ENCODE measurements at regions not wholly inside any gene's neighbourhood (a gene's known extent, or its start where the extent isn't known, plus 50 kb on each side); places are given as distances from the start of the nearest gene placed in this dataset.

- Histone ChIP-seq H3K79me2 (ENCODE audit: insufficient read depth, low read length) (no peaks in the 10 kb centered on the region), H3K4me3 (replicated peaks in 1 of 3; ENCODE audit: low read depth in 2 of 3, low read length in 3 of 3) (no peak overlapping the region), H3K4me2 (replicated peaks; ENCODE audit: extremely low read depth, low read length, poor library complexity, severe bottlenecking) (no peak overlapping the region), H4K20me1 (ENCODE audit: insufficient read depth, low read length) (no peaks in the 10 kb centered on the region), H3K4me1 (ENCODE audit: control insufficient read depth in 1 of 2, insufficient read depth in 2 of 2, low read length in 2 of 2) (no peaks in the 10 kb centered on the region), H3K9me3 (replicated peaks in 1 of 2; ENCODE audit: control insufficient read depth in 1 of 2, insufficient read depth in 1 of 2, low read length in 2 of 2) (no peaks in the 10 kb centered on the region), H3K36me3 (replicated peaks in 1 of 2; ENCODE audit: control insufficient read depth in 1 of 2, insufficient read depth in 2 of 2, low read length in 2 of 2) (no peaks in the 10 kb centered on the region), H2AFZ (ENCODE audit: insufficient read depth, low read depth, low read length, poor library complexity, severe bottlenecking) (no peak overlapping the region), H3K9ac (ENCODE audit: insufficient read depth, low read length, poor library complexity, severe bottlenecking) (no peak overlapping the region), H3K27me3 (ENCODE audit: control insufficient read depth in 2 of 2, insufficient read depth in 2 of 2, low read length in 2 of 2) (no peaks in the 10 kb centered on the region), H3K27ac (ENCODE audit: low read depth in 1 of 2, low read length in 2 of 2) (no peak overlapping the region)
- no peak overlapping the region for H3K27ac Mint-ChIP-seq
- H3K4me3 Mint-ChIP-seq, result no peak overlapping the region
- H3K27me3 Mint-ChIP-seq (ENCODE audit: low read depth in 3 of 3), result no peaks in the 10 kb centered on the region
- intact Hi-C loops (cut with micrococcal nuclease), result no loop called here
- H3K4me1 Mint-ChIP-seq, result peaks cover 10% of the 10 kb centered on the region
- TF ChIP-seq CTCF (IDR thresholded peaks at IDR 0.05), result no peak
- peaks cover 0 to 2% (median 0%) of the 10 kb centered on the region in 7 donors for H3K9me3 Mint-ChIP-seq
- WGBS (ENCODE audit: insufficient coverage), result 100% methylated on average over 2 of the region's 5 CpGs
- no peaks in the 10 kb centered on the region for H3K36me3 Mint-ChIP-seq
- DNase-seq, result no peak
Observed at GRCh38 chr6:8845690-8846089, 410.3 kb upstream of the SLC35B3 start.

GRCh38 chr6:8844968-8845367 lies 409.6 kb upstream of the SLC35B3 start:
- H3K79me2 ChIP-seq (ENCODE audit: insufficient read depth, low read length), result no peaks in the 10 kb centered on the region
- Mint-ChIP-seq H3K36me3 (no peaks in the 10 kb centered on the region), H3K27ac (no peak overlapping the region), H3K27me3 (ENCODE audit: low read depth in 3 of 3) (no peaks in the 10 kb centered on the region), H3K4me1 (peaks cover 10% of the 10 kb centered on the region), H3K9me3 (no peaks in the 10 kb centered on the region), H3K4me3 (no peak overlapping the region)
- no peak for DNase-seq
- intact Hi-C loops (cut with micrococcal nuclease), result no loop called here
- H3K4me3 ChIP-seq (replicated peaks in 1 of 3; ENCODE audit: low read depth in 2 of 3, low read length in 3 of 3), result no peak overlapping the region
- no peak overlapping the region for H3K9ac ChIP-seq (ENCODE audit: insufficient read depth, low read length, poor library complexity, severe bottlenecking)
- H3K9me3 ChIP-seq (replicated peaks in 1 of 2; ENCODE audit: control insufficient read depth in 1 of 2, insufficient read depth in 1 of 2, low read length in 2 of 2), result no peaks in the 10 kb centered on the region
- H3K27ac ChIP-seq (ENCODE audit: low read depth in 1 of 2, low read length in 2 of 2), result no peak overlapping the region
- H3K36me3 ChIP-seq (replicated peaks in 1 of 2; ENCODE audit: control insufficient read depth in 1 of 2, insufficient read depth in 2 of 2, low read length in 2 of 2), result no peaks in the 10 kb centered on the region
- H2AFZ ChIP-seq (ENCODE audit: insufficient read depth, low read depth, low read length, poor library complexity, severe bottlenecking), result no peak overlapping the region
- no peaks in the 10 kb centered on the region for H3K27me3 ChIP-seq (ENCODE audit: control insufficient read depth in 2 of 2, insufficient read depth in 2 of 2, low read length in 2 of 2)
- H3K4me2 ChIP-seq (replicated peaks; ENCODE audit: extremely low read depth, low read length, poor library complexity, severe bottlenecking), result no peak overlapping the region
- no peak for TF ChIP-seq CTCF (IDR thresholded peaks at IDR 0.05)
- no peaks in the 10 kb centered on the region for H4K20me1 ChIP-seq (ENCODE audit: insufficient read depth, low read length)
- no peaks in the 10 kb centered on the region for H3K4me1 ChIP-seq (ENCODE audit: control insufficient read depth in 1 of 2, insufficient read depth in 2 of 2, low read length in 2 of 2)
